Inferior parietal cortex (tissue), 1 donor: ENCODE measurements at regions not wholly inside any gene's neighbourhood (a gene's known extent, or its start where the extent isn't known, plus 50 kb on each side); places are given as distances from the start of the nearest gene placed in this dataset.
"Not testable (repeated sequence)": the region's sequence is repeated elsewhere in the genome, so short reads cannot be mapped to it uniquely, and the experiment has no call there.

Source experiments
- DNase-seq: peaks from one replicate; pipeline ENCODE4 v3.0.0-alpha.2; 2016; ENCODE audit errors: extremely low spot score

GRCh38 chr13:47892374-47892773, 108.7 kb downstream of the SUCLA2 start:
- no peak for DNase-seq

- no peak for DNase-seq
Observed at GRCh38 chr13:47890146-47890814, 110.8 kb downstream of the SUCLA2 start.

DNA sequence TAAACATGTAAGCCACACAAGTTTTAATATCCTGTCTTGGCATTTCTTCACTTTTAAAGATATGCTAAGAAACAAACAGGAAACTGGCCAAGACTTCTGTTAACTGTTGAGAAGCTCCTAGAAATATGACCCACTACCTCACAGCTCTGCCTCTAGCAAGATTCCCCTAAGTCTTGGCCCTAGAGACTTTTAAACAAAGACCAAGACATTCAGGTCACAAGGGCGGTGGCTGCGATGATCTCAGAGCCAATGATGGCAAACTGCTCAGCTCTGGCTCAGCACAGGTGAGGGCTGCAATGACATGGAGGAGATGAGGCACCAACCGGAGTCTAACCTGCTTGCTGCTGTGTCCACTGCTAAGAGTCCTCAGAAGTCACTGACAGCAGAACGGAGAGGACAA, 114.8 kb downstream of the SUCLA2 start:
- DNase-seq, result no peak

DNA sequence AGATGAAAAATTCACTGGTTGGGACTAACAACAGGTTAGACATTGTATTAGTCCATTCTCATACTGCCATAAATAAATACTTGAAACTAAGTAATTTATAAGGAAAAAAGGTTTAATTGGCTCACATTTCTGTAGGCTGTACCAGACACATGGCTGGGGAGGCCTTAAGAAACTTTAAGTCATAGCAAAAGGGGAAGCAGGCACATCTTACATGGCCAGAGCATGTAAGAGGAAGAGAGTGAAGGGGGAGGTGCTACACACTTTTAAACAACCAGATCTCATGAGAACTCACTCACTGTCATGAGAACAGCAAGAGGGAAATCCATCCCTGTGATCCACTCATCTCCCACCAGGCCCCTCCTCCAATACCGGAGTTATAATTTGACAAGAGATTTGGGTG, 125.9 kb downstream of the SUCLA2 start:
- DNase-seq, result no peak

DNA sequence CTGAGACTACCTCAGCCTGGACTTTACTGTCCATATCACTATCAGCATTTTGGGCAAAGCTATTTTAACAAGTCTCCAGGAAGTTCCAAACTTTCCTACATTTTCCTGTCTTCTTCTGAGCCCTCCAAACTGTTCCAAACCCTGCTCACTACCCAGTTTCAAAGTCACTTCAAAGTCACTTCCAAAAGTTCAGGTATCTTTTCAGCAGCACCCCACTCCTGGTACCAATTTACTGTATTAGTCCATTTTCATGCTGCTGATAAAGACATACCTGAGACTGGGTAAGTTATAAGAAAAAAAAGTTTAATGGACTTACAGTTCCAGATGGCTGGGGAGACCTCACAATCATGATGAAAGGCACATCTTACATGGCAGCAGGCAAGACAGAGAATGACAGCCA, 127.1 kb downstream of the SUCLA2 start:
- not testable (repeated sequence) for DNase-seq

- not testable (repeated sequence) for DNase-seq
Observed at GRCh38 chr13:47873319-47873718, 127.8 kb downstream of the SUCLA2 start.

- no peak for DNase-seq
Observed at GRCh38 chr13:47869776-47870175, 131.3 kb downstream of the SUCLA2 start.

DNA sequence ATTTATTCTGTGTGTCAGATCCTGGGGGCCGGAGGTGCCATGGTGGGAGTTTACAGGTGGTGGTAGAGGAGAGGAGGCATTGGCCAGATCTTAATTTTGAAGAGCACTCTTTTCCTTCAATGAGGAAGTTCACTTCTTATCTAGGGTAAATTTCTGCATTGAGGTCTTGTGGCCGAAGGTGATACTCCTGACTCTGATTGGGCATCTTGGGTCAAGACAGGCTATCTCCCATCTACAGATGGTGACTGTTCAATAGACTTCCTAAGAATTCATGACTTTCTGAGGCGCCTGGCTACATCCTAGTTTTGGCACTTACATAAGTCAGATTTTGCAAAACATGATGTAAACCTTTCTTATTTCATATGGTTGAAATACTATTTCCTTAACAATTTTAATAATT, 135.2 kb downstream of the SUCLA2 start:
- DNase-seq, result no peak

DNA sequence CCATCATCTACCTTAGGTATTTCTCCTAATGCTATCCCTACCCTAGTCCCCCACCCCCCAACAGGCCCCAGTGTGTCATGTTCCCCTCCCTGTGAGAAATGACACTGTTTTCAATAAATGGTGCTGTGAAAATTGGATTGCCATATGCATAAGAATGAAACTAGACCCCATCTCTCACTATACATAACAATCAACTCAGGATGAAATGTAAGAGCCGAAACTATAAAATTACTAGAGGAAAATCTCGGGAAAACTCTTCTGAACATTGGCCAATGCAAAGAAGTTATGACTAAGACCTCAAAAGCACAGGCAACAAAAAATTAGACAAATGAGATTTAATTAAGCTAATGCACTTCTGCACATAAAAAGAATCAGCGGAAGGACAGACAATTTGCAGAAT, 138.2 kb downstream of the SUCLA2 start:
- no peak for DNase-seq

DNA sequence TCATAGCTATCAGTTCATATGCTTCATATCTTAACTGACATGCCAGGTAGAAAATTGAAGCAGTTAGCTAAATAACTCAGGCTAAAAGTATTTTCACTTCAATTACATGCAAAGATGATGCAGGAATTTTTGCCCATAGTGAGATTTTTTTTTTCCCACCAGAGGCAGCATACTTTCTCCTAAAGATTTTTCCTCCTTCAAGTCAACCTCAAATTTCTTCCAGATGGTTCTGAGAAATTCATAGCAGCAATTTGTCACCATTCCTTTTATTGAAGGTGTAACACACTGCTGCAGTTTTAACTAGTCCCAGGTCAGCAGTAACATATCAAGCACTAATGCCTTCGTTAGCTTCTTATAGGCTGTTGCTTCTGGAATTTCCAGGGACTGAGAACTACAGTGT, 141.9 kb downstream of the SUCLA2 start:
- no peak for DNase-seq

DNA sequence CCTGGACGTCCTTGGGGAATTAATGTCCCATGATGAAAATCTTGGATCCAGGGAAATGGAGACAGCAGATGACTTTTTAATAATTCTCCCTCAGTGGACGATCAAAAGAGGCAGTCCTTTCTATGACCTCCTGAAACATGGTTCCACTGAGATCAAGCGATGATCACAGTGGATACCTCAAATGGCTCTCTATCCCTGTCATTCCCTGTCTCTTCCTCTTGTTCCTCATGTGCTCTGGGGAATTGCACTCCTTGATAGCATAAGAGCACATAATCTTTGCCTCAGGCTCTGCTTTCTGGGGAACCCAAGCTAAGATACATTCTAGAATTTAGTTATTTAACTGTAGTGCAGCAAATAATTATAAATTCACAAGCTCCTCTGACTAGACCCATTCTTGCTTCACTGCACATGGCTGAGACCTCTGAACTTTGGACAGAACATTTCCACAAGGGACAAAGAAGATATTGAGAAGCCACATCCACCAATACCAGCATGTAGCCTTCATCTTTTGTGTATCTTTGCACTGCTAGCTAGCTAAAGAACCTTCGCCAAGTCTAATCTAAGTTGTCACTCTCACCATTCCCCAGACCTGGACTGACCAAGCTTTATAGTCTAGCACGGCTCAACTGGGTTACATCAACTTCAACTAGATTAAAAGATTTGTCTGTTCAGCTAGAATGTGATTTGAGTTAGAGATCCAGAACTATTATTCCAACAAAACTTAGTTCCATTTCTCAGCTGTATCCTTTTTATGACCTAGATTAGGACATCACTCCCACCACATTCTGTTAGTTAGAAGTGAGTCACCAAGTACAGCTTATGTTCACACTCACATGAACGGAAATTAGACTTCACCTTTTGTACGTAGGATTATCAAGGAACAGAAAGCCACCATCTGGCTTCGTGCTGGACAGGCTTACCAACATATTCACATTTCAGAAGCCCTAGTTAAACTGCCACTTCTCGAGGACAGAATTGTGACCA, 142.7 kb downstream of the SUCLA2 start:
- no peak for DNase-seq

DNA sequence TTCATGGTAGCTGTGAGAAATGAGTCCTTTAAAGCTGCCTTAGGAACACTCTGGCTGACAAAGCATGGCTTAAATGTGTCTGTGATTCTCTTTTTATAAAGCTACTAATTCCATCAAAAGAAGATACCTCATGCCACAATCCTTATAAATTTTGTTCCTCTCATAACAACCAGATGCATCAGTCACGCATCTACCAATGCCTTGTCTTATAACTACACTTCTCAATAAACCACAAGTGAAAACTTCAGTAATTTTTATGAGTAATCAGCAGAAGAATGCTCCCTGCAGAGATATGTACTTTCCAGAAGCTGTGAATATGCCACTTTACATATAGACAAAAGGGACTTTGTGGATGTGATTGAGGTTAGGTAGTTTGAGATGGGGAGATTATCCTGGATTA, 147.8 kb downstream of the SUCLA2 start:
- DNase-seq, result no peak

DNA sequence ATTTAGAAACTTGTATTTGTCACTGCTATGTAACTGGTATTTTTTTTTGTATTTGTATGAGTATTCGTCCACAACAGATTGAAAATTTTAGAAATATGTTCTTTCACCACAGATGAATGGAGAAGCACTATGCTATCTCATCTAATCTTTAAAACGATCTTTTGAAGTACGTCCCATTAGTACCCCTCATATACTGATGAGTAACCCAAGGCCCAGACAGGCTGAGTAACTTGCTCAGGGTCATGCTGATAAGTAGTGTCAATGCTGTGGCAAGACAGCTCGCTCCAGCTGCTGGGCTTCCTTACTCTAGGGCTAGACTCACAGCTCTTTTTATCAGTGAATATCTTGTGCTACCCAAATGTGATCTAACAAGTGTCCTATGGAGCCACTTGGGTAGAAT, 154.2 kb downstream of the SUCLA2 start:
- DNase-seq, result no peak

- no peak for DNase-seq
Observed at GRCh38 chr13:47845981-47846380, 155.1 kb downstream of the SUCLA2 start.

GRCh38 chr13:47843005-47843404, 158.1 kb downstream of the SUCLA2 start:
- DNase-seq, result no peak

DNA sequence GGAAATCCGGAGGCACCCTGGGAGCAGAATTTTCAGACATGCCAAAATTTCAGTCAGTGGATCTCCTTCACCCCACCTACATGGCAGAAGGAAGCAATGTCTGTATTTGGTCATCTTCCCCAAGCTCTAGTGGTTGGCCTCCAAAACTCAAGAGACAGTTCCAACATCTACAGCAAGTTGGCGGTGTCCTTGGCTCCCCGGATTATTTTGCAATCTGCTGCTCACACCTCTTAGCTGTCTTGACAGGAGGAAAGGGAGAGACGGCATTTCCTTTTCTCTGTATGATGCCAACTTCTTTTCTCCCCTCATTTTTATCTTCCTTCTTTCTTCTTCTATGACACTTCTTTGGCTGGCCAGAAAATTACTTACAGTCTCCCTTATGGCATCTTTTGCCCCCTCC, 159.9 kb downstream of the SUCLA2 start:
- peak; percentile 45 for DNase-seq

- no peak for DNase-seq
Observed at GRCh38 chr13:47837906-47838305, 163.2 kb downstream of the SUCLA2 start.

DNA sequence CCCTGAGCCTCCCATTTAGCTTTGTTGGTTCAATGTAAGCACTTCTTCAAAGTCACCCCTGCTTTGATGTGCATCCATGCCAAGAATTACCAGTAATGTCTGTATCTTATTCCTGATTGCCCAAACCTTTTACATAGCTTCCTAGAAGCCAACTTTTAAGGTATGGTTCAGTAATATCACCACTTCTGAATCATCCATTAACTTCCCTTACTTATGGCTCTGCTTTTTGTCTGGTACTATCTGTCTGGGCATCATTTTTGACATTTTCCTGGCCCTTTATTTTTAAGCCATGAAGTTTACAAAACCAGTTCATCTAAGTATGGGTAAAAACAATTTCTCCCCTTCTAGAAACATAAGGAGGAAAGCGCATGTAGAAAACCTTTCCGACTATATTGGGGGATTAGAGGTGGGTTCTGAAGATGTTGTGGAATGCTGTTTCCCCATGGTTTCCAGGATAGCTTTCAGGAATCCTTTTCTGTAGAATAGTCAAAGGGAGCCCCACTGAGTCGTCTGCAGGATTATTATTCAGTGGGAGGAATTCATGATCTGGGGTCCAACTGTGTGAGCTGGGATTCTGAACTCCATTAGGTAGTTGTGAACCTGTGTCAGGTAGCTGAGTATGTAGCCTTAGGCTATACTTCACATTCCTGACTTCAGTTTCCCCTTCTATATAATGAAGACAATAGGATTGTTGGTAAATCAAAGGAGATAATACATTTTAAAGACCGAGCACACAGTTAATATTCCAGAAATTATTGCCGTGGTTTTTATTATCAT, 163.8 kb downstream of the SUCLA2 start:
- no peak for DNase-seq

DNA sequence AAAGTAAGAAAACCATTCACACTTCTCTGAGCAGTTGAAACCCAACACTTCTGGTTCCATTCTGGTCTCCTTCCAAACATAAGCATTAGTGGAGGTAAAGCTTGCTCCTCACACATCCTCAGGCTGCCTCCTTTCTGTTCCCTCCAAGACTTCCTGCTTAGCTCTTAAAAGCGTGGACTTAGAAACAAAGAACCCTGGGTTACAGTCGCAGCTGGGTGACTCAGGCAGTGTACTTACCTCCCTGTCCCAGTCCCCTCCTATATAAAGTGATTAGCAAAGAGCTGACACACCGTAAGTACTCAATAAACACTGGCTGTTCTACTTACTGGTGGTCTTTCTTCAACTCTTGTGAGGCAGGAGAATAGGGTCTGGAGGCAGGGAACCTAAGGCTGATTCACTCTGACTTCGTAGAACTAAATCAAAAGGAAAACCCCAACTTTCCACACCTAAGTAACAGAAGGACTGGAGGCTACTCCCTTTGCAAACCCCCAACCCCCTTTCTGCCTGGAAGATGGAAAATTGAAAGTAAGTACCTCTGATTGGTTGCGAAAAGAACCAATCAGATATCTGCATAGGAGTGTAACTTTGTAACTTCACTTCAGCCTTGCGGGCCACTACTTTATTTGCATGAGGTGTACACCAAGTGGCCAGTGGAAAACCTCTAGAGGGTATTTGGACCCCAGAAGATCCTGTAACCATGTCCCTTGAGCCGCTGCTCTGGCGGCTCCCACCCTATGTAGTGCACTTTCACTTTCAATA, 165.4 kb downstream of the SUCLA2 start:
- no peak for DNase-seq

DNA sequence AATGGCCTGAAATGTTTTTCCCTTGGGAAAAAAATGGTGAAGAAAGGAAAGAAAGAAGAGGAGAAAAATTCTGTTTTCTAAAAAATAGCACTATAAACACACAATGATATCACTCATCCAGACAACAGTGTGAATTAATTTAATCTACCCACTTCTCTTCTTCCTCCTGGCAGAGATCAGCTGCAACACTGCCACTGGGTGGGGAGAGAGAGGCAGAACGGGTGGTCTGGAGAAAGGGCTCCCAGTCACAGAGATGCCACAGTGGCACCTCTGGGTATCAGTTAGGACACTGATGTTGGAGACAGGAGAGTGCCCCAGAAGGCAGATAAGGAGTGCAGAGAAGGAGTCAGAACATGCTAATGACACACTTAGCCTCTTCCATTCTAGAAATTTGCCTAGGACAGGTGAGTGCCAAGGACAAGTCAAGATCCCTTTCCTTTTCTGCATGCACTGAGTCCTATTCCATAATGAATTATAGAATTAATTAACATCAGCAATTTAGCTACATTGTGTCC, 168.6 kb downstream of the SUCLA2 start:
- no peak for DNase-seq

DNA sequence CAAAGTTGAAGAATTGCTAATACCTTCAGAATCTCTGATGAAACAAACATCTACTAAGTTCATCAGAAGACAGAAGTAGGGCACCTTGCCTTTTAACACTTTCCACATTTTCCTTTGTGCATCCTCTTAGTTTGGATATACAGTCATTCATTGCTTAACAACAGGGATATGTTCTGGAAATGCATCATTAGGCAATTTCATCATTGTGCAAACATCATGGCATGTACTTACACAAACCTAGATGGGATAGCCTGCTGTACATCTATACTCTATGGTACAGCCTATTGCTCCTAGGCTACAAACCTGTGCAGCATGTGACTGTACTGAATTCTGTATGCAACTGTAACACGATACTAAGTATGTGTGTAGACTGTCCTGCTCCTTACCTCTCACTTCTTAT, 169.8 kb downstream of the SUCLA2 start:
- no peak for DNase-seq
